Suprapubic skin (tissue), 4 donors: ENCODE measurements at regions not wholly inside any gene's neighbourhood (a gene's known extent, or its start where the extent isn't known, plus 50 kb on each side); places are given as distances from the start of the nearest gene placed in this dataset.

Experiments
- DNase-seq, 2 donors: peaks; one replicate each; pipeline ENCODE4 v3.0.0-alpha.2; 2019; ENCODE audit warnings: low spot score in 2 of 2
- H3K27ac ChIP-seq: fragments of 200-600 bp; sonication (generic); one replicate; pipeline ENCODE4 v1.5.1; 2019
- H3K27me3 ChIP-seq: fragments of 200-600 bp; sonication (generic); one replicate; pipeline ENCODE4 v1.5.1; 2019
- H3K36me3 ChIP-seq: fragments of 200-600 bp; sonication (generic); one replicate; pipeline ENCODE4 v1.5.1; 2019
- H3K4me1 ChIP-seq: fragments of 200-600 bp; sonication (generic); one replicate; pipeline ENCODE4 v1.5.1; 2019
- H3K4me3 ChIP-seq: fragments of 200-600 bp; sonication (generic); one replicate; pipeline ENCODE4 v1.5.1; 2019; ENCODE audit warnings: mild to moderate bottlenecking
- H3K9me3 ChIP-seq: fragments of 200-600 bp; sonication (generic); one replicate; pipeline ENCODE4 v1.5.1; 2019
- CTCF ChIP-seq, 2 donors: fragments of 200-600 bp in 1 of 2; fragments of 450-650 bp in 1 of 2; sonication (generic) in 1 of 2; IDR thresholded peaks; one replicate each; pipeline ENCODE4 v1.5.1; 2016 to 2019; ENCODE audit warnings: antibody characterized with exemption in 2 of 2, mild to moderate bottlenecking in 1 of 2, moderate library complexity in 1 of 2
- EP300 ChIP-seq: sonication (generic); formaldehyde crosslinking; IDR thresholded peaks from one replicate; pipeline ENCODE4 v1.6.1; 2017; ENCODE audit warnings: antibody characterized with exemption
- POLR2A ChIP-seq, 2 donors: fragments of 450-650 bp; IDR thresholded peaks; one replicate each; pipeline ENCODE4 v1.6.1; 2017; ENCODE audit warnings: antibody characterized with exemption in 2 of 2, mild to moderate bottlenecking in 2 of 2, moderate library complexity in 2 of 2
- POLR2AphosphoS5 ChIP-seq, 3 donors: sonication (generic); formaldehyde crosslinking; IDR thresholded peaks; one replicate each; pipeline ENCODE4 v1.6.1; 2017; ENCODE audit warnings: antibody characterized with exemption in 3 of 3
- WGBS: methylation state at CpG from one replicate; pipeline ENCODE4 v1.1.5; 2018; 5-methylcytosine and 5-hydroxymethylcytosine counted together

- Histone ChIP-seq H3K4me3 (no peak overlapping the region), H3K27ac (no peak overlapping the region), H3K4me1 (no peaks in the 10 kb centered on the region), H3K36me3 (no peaks in the 10 kb centered on the region), H3K9me3 (no peaks in the 10 kb centered on the region), H3K27me3 (peaks cover 64% of the 10 kb centered on the region)
- TF ChIP-seq EP300 (no peak), CTCF (IDR thresholded peaks at IDR 0.05) (no peak), POLR2AphosphoS5 (IDR thresholded peaks at IDR 0.05) (no peak), POLR2A (IDR thresholded peaks at IDR 0.05) (no peak)
- peak in 1 of 2 donors; percentile 63 for DNase-seq
- WGBS = 82% methylated on average over 17 of the region's 17 CpGs
Measured at GRCh38 chr9:135227641-135228251, 140.3 kb downstream of the OLFM1 start.

- TF ChIP-seq CTCF (IDR thresholded peaks at IDR 0.05) (no peak), POLR2A (IDR thresholded peaks at IDR 0.05) (no peak)
- peaks cover 57% of the 10 kb centered on the region for H3K27me3 ChIP-seq
- no peaks in the 10 kb centered on the region for H3K9me3 ChIP-seq
Measured at GRCh38 chr9:135228345-135228982, 141.0 kb downstream of the OLFM1 start.

DNA sequence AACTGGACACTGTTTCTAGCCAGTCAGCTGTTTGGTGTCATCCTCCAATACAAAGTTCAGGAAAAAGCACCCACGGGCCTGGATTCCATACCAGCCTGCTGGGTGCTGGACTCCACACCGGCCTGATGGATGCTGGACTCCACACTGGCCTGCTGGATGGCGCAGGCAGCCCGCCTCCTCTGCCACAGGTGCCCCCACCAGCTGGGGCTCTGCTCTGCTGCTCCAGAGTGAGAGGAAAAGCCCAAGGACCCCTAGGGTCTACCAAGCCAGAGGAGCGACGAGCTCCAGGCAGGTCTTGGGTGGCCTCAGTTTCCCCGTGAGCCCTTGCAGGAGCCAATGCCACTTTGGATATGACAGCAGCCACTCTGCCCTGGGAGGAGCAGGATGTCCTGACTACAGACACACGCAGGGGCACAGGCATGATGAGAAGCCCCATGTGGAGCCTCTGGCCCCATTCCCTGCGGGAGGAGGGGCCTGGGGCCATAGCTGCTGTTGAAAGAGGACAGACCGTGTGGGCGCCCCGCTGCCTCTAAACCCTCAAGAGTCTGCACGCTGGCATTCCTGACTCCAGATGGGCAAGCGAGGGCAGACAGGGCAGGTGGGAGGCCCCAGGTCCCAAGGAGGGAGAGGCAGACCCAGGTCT lies 141.6 kb downstream of the OLFM1 start:
- no peak overlapping the region for H3K4me3 ChIP-seq
- peak; percentile 36 to 56 for DNase-seq
- no peak overlapping the region for H3K27ac ChIP-seq
- 71% methylated on average over 1 of the region's 14 CpGs for WGBS
- TF ChIP-seq POLR2AphosphoS5 (IDR thresholded peaks at IDR 0.05) (no peak), POLR2A (IDR thresholded peaks at IDR 0.05) (no peak), EP300 (no peak), CTCF (IDR thresholded peaks at IDR 0.05) (no peak)
- H3K36me3 ChIP-seq = no peaks in the 10 kb centered on the region
- peaks cover 51% of the 10 kb centered on the region for H3K27me3 ChIP-seq
- no peaks in the 10 kb centered on the region for H3K4me1 ChIP-seq
- H3K9me3 ChIP-seq = peaks cover 3% of the 10 kb centered on the region

More at GRCh38 chr9:135228345-135228982, 141.0 kb downstream of the OLFM1 start:
- Histone ChIP-seq H3K27ac (no peak overlapping the region), H3K4me1 (no peaks in the 10 kb centered on the region), H3K36me3 (no peaks in the 10 kb centered on the region), H3K4me3 (no peak overlapping the region)
- 68% methylated on average over 17 of the region's 18 CpGs for WGBS
- peak; percentile 4 to 72 for DNase-seq

GRCh38 chr9:135229701-135230385 lies 142.4 kb downstream of the OLFM1 start:
- Histone ChIP-seq H3K4me3 (no peak overlapping the region), H3K9me3 (peaks cover 5% of the 10 kb centered on the region), H3K27me3 (peaks cover 51% of the 10 kb centered on the region), H3K36me3 (no peaks in the 10 kb centered on the region), H3K27ac (no peak overlapping the region), H3K4me1 (no peaks in the 10 kb centered on the region)
- DNase-seq = peak in 1 of 2 donors; percentile 59
- 79% methylated on average over 14 of the region's 16 CpGs for WGBS
- TF ChIP-seq POLR2A (IDR thresholded peaks at IDR 0.05) = no peak
- TF ChIP-seq EP300 = no peak
- no peak for TF ChIP-seq CTCF (IDR thresholded peaks at IDR 0.05)
- no peak for TF ChIP-seq POLR2AphosphoS5 (IDR thresholded peaks at IDR 0.05)

- Histone ChIP-seq H3K27me3 (peaks cover 49% of the 10 kb centered on the region), H3K4me1 (no peaks in the 10 kb centered on the region), H3K9me3 (peaks cover 5% of the 10 kb centered on the region), H3K36me3 (no peaks in the 10 kb centered on the region), H3K27ac (no peak overlapping the region), H3K4me3 (no peak overlapping the region)
- 95% methylated on average over 4 of the region's 7 CpGs for WGBS
- peak; percentile 25 to 71 for DNase-seq
- TF ChIP-seq CTCF (IDR thresholded peaks at IDR 0.05) = no peak
- TF ChIP-seq EP300 = no peak
- no peak for TF ChIP-seq POLR2AphosphoS5 (IDR thresholded peaks at IDR 0.05)
- no peak for TF ChIP-seq POLR2A (IDR thresholded peaks at IDR 0.05)
Measured at GRCh38 chr9:135230386-135230765, 142.9 kb downstream of the OLFM1 start.
